Activated gamma-delta T cell treated with Interleukin-2 at 50 U/mL for 16 hours (primary cell): ENCODE measurements at regions not wholly inside any gene's neighbourhood (a gene's known extent, or its start where the extent isn't known, plus 50 kb on each side); places are given as distances from the start of the nearest gene placed in this dataset.

Experiments used
- DNase-seq: peaks from one replicate; pipeline ENCODE4 v3.0.0-alpha.2; 2020

DNA sequence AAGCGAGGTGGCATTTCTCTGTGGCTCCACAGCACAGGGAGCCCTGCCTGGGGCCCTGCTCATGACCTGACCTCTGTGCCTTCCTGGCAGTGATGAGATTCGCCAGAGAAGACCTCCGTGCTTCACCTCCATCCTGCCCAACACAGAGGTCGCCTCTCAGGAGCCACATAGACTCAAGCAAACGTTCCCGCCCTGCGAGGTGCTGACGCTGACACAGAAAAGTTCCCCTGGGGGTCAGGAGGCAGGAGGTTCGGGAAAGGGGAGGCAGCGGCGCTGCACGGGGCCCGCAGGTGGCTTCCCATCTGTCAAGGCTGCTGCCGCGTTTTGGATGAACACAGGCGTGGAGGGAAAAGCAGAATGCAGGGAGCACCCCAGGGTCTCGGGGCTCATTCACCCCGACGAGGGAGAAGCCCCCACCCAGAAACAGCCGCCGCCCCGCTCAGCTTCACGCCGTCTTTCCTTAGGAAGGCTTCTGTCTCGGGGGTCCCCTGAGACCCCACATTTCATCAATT, 579.6 kb upstream of the SALL3 start:
- DNase-seq = no peak

DNA sequence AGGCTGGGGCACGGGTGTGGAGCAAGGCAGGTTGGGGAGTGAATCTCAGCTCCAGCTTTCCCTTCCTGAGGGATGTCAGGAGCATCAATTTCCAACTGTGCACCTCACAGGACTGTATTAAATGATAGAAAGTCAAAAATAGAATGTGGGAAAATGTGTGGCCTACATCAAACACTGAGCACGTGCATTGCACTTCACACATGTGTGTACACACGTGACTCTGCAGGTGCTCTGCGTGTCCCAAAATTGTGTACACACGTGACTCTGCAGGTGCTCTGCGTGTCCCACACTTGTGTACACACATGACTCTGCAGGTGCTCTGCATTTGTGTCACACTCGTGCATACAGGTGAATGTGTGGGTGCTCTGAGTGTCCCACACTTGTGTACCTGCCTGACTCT, 577.2 kb upstream of the SALL3 start:
- no peak for DNase-seq

DNA sequence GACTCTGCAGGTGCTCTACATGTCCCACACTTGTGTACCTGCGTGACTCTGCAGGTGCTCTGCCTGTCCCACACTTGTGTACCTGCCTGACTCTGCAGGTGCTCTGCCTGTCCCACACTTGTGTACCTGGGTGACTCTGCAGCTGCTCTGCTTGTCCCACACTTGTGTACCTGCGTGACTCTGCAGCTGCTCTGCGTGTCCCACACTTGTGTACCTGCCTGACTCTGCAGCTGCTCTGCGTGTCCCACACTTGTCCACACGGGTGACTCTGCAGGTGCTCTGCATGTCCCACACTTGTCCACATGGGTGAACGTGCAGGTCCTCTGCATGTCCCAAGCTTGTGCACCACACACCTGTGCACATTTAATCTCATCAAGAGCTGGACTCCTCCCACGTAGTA, 576.7 kb upstream of the SALL3 start:
- no peak for DNase-seq

DNA sequence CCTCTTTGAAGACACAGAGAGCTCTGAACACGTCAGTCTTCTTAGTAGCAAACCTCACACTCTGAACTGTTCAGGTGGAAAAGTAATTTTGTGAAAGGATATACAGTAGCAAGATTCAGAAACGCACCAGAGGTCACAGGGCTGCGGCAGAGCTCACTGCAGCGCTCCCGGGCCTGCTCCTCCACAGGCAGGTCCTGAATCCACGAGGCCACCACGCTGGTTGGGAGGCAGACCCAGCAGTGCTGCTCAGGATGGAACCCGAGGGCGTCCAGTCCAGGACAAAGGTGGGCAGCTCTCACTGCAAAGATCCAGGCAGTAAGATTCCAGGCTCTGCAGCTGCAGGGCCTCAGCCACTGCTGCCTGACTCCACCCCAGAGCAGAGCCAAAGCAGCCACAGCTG, 576.2 kb upstream of the SALL3 start:
- DNase-seq = no peak

DNA sequence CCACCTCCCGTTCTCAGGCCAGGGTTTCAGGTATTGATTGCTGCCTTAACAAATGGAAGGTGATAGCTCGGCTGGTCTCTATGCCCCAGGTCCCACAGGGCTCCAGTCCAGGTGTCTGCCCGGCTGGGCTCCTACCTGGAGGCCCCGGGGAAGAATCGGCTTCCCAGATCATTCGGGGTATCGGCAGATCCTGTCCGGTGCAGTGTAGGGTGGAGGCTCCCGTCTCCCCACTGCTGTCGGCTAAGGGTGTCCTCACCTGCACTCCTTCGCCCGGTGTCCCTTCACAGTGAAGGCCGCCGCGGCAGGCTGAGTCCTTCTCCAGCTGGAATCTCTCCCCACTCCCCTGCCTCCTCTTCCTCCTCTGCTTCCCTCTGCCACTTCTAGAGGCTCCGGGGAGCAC, 573.9 kb upstream of the SALL3 start:
- DNase-seq = no peak

DNA sequence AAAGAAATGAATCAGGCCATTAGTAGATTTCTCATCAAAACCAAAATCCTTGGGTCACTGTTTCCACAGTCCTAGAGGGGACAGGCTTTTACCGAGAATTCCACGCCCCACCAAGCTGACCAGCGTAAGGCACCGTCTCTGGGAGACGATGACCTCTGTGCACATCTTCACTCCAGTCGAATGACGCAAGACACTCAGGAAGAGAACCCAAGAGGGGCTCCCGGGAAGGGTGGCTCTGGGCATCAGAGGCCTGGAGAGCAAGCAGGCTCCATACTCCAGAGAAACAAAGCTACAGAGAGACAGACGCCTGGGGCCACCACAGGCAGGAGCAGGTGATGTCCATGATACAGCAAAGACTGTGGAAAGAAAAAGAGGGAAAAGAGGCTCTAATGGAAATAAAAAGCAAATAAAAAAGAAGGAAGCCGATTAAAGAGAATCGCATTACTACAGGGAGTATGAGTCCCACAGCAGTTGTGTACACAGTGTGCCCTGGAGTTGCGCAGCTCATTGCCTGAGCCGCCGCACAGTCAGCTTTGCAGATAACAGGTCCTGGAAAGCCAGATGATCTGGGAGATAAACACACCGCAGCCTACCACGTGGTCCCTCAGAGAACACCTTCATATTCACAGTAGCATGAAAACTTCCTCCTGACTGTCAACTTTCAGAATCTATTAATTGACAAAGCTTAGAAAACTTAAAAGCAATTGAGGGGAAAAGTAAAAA, 572.7 kb upstream of the SALL3 start:
- no peak for DNase-seq

DNA sequence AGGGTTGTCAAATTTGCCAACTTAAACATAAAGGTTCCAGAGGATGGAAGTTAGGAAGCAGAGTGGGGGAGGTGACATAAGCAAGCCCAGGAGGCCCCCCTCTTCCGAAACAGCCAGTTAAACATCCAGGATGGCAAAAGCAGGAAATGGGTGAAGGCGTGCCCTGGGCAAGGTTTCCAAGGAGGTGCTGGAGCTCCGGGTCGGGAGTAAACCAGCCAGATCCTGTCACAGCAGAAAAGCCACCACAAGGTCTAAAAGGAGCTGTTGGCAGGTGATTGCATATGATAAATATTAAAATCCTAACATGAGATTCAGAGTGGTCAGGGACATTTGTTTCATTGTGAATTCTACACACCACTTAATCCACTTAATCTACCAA, 572.2 kb upstream of the SALL3 start:
- no peak for DNase-seq

DNA sequence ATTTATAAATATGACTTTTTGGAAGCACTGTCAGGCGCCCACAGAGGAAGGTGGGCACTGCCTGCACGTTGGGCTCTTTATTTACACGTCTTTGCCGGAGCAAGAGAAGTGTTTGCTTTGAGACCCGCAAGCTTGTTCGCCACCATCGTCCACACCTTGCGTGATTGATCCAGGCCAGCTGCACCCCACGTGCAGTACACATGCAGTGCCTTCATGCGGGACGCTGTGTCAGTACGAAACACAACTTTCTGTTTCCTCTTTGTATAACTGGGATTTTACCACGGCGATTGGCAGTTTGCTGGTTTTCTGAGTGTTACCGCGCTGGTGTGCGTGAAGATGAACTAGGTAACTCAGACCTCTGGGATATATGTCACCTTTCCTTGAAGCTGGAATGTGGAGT, 571.0 kb upstream of the SALL3 start:
- no peak for DNase-seq

DNA sequence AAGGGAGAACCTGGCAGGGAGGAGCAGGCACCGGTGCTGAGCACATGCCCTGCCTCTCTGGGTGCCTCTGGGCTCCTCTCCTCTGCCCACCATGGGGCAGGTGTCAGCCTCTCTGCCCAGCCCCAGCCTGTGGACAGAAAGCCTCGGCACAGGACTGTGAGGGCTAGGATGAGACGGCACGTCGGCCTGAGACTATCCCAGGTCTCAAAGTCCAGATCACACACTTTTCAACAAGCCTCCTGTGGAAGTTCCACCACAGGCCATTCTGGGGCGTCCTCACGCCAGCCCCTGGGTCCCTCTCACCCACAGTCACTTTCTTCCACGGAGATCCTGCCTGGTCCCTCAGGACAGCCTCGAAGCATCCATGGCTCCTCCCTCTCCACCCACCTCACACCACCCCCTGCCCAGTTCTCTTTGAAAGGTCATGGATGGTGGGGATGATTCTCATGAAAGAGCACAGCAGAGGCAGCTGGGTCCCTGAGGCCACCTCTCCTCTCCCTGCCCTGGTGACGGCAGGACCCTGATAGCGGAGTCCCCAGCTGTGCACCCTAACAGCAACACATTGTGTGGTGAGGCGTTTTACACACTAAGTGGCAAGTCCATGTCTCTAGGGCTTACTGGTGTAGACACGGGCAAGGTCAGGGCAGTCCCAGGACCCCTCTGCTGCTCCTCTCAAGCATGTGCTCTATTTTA, 569.4 kb upstream of the SALL3 start:
- DNase-seq = no peak

DNA sequence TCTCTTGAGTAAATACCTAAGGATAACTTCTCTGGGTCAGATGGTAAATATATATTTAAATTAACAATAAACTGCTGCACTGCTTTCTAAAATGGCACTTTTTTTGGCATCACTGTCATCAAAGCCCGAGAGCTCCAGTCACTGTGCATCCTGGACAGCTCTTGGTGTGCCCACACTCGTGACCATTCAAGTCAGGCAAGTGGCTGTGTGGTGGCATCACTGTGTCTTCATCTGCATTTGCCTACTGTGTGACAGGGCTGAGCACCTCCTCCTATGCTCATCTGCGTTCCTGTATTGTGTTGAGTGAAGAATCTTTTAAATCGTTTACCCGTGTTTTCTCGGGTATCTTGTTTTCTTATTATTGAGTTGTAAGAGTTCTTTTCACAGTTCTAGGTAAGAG, 568.1 kb upstream of the SALL3 start:
- DNase-seq = no peak

DNA sequence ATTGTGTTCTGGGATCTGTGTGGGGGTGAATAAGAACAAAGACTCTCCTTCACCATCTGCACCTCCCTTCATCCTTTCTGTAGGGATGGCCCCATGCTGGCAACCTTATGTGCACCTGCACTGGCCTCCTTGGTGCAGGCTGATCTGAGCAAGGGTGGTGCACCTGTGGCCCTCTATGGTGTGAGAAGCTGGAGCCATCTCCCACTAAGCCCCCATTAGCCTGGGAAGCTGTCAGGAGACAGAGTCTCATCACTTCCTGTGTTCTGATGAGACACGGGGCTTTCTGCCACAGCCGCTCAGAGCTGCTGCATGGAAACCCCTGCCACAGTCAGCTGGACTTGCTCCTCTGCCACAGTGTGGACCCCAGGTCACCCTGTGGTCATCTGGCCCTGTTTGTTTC, 565.3 kb upstream of the SALL3 start:
- DNase-seq = no peak

DNA sequence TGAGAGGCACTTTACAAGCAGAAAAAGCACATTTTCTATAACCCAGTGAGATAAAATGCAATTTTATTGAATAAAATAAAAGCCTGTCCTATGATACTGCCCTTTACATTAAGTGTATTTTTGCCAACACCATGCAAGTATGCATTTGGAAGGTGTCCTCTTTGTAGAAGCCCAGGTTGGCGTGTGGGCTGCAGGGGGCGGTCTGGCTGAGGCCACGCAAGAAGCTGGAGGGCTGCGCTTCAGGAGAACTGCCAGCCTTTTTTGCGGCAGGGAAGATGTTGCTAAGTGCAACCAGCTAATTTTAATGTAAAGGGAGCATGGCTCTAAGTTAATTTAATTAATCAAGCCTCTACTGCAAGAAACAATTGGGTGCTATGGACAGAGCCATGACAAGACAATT, 562.8 kb upstream of the SALL3 start:
- no peak for DNase-seq

DNA sequence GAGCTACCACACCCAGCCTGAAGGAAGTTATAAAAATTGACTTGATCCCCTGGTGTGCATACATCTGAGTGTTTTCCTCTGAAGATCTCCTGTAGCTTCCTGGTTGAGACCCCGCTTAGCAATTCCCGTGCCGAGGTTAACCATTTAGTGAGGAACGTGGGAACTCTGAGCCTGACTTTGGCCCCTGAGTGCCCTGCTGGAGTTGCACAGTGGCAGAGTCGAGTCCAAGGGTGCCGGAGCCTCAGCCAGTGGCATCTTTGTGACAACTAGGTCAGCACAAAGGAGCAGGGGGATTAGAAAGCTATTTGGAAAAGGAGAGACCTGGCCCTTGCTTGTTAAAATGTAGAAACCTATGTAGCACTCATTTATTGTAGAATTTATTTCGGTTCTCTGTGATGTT, 561.2 kb upstream of the SALL3 start:
- no peak for DNase-seq

DNA sequence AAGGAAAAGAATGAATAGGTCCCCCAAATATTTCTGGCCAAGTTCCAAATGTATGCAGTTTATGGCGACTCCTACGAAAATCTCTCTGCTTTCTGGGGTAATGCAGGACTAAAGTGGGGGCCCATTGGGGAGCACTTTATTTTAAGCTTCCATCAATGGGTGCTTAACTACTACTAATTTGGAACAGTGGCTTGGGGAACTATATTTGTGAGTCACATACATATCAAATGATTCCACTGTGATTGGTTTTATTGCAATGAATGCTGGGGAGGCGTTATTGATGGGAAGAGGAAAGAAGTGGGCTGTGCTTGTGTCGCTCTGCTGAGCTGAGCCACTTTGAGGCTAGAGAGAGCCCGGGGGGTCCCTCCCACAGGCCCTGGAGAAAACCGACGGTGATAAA, 560.4 kb upstream of the SALL3 start:
- no peak for DNase-seq

DNA sequence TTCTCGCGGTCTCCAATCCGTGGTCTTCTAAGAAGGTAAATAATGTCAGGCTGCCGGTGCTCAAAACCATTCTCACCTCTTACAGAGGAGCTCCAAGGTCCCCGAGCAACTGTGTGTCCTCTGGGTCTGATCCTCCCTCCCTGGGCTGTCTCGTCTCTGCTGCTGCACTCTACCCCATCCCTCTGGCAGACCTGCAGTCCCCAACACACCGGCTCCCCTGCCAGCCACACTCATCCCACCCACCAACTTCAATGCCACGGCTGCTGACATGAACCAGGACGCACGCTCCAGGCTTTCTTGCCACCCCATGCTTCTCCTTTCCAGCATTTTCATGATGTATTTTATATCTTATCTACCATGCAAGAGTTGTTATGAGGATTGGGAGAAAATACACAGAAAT, 559.5 kb upstream of the SALL3 start:
- no peak for DNase-seq

DNA sequence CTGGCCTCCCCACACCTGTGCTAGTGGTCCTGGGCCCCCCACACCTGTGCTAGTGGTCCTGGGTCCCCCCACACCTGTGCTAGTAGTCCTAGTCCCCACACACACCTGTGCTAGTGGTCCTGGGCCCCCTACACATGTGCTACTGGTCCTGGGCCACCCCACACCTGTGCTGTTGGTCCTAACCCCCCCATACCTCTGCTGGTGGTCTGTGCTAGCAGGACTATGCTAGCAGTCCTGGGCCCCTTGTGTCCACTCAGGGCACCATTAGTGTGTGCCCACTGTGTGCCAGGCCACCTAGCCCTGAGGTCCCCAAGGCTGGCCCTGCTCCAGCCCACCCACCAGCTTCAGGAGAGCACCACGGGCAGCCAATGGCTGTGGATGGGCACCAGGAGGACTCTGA, 558.2 kb upstream of the SALL3 start:
- no peak for DNase-seq

DNA sequence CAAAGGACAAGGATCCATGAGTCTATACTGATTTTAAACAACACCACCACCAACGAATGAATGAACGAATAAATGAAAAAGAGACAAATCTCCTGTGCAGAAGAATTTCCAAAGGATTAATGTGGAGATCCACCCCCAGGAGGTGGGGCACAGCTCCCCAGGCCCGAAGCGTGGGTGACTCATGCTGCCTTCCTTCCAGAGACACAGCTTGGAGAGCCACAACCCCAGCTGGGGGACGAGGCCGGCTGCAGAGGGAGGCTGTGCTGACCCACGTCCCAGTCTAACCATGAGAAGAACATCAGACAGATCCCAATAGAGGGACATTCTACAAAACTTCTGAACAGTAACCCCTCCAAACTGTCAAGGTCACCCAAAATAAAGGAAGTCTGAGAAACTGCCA, 557.3 kb upstream of the SALL3 start:
- DNase-seq = no peak

DNA sequence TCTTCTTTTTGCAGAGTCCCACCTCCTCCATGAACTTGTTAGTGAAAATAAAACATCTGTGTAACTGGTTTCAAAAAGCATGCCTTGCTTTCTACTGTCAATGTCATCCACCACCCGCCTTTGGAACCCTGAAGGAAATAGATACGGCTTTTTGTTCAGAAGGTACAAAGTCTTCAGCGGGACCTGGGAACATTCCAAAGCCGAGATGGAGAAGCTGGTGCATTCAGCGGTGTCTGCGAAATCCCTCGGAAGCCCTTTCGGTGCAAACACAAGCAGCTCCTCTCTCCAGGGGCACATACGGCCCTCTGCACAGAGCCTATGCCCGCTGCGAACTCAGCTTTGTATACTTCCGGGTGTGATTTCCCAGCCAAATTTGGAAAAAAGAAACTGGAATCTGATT, 555.8 kb upstream of the SALL3 start:
- DNase-seq = no peak

DNA sequence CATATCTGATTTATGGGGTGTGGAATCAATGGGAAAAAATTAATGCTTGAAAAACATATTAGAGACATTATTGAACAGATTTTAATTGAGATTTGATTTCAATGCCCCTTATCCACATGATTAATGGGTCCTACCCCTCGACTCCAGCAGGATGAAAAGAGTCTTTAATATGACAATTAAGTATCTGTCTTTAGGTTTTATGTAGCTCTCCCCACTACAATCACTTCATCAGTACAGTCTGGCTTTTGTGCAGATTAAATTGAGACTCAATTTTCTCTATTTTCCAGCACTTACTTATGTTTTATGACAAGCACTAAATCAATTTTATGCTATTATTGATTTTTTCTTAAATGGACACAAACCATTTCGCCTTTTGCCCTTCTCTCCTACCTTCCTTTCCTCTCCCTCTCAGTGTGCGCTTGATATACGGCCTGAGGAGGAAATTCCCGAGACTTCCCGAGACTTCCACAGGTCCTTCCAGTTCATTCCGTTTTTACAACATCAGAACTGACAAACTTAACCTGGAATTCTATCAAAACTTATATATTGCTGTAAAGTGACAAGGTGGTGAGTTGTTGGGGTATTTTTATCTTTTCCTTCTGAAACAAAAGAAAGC, 555.1 kb upstream of the SALL3 start:
- DNase-seq = no peak

DNA sequence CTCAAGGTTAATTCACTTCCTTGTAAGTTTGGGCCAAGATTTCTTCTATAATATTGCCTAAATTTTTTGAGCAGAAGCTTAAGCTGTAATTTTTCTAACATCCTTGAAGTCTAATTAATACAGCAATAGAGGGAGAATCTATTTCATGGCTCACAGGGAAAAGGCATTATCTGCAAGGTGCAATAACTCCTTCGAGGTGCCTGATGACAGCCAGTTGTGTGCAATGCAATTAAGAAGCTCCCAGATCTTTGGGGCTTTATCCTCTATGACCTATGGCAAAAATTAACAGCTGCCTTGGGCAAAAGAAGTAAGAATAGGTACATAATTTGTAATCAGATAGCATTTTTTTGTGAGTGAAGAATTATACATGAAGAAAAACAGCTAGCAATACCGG, 554.6 kb upstream of the SALL3 start:
- DNase-seq = no peak

DNA sequence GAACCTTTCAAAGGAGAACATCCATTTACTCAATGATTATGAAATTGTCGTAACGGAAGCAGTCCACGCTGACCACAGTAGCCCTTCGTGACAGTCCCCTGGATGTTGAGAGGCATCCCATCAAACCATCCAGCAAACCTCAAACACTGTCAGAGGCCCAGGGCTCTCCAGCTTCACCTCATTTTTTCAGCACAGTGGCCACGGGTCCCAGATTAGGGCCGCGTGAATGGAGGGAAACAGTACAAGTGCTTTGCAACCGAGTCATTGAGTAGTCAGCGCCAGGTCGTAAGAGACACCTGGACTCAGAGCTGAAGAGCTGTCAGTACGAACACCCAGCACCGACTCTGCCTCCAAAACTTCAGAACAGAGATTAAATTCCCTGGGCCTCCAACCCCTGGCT, 552.5 kb upstream of the SALL3 start:
- DNase-seq = no peak

DNA sequence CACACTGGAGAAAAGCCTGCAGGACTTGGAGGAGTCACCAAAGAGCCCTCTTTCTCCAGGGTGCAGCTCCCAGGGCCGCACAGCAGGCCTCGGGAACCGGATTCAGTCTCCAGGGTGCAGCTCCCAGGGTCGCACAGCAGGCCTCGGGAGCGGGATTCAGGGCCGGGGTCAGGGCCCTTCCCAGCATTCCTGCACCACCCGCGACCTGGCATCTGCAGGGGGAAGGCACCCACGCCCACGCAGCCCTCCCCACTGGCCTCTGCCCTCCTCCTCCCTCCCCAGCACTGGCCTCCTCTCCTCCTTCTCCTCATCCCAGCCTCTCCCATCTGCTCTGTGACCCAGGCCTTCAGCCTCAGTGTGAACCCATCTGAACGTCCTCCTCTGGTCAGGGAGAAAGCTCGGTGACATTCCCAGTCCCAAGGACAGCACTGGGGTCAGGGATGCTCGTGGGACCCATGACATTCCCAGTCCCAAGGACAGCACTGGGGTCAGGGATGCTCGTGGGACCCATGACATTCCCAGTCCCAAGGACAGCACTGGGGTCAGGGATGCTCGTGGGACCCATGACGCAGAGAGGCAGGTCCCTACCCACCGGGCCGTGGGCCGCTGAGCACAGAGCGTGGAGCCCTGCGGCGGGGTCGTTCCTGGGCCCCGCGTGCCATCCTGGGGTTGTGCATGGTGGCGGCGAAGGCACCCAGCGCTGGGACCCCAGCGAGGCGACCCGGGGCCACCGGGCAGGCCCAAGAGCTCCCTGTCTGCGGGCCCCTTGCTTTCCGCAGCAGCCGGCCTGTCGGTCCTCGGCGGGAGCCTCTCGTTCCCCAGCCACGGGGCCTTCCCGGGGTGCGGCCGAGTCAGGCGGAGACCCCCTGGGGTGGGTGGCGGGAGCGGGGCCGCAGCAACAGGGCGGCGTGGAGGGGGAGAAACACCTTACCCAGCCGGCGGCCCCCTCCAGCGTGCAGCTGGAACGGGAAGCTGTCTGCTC, 550.2 kb upstream of the SALL3 start:
- DNase-seq = no peak

DNA sequence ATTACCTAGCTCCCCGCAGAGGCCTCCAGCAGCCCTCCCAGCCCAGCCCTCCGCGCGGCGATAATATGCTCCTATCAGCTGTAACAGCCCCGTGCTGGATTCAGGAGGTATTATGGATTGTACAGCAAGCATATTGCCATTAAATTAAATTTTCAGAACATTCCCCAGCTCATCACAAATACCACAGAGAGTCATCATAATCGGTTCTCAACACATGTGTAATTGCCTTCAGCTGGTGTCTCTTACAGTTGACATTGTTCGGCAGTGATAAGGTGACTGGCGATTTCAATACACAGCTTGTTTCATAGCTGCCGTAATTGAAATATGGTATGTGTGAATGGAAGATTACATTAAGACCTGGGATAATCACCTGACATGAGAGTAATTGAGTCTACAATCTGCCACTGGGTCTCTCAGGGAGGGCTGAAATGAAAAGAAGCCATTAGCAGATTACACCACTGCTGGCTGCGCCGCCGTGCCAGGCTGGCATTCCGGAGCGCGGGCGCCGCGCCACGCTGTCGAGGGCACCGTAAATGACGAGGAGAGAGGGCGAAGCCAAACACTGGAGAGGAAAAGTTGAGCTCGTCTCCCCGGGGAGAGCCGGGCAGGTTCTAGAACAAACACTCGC, 549.4 kb upstream of the SALL3 start:
- no peak for DNase-seq
